K562 (cell line): ENCODE measurements at regions not wholly inside any gene's neighbourhood (a gene's known extent, or its start where the extent isn't known, plus 50 kb on each side); places are given as distances from the start of the nearest gene placed in this dataset.
A peak's percentile ranks its signal among the peaks of the same experiment; 100 is the strongest.

ENCODE experiments used
- ATAC-seq: fragments of 200-7000 bp; cut with Tn5 transposase; 3 replicates; pipeline ENCODE4 v1.9.1; 2020; ENCODE audit warnings: moderate library complexity
- BruUV-seq: library from RNA; stranded (reverse); fragments of 400-500 nt; replicated peaks from 2 replicates; lab custom pipeline; 2021; lab: Mats Ljungman, UMichigan
- CTCF ChIA-PET: fragments of 300-600 bp; formaldehyde crosslinking; extraction: SDS; loops from one replicate; lab custom pipeline; 2021; ENCODE audit warnings: low intra/inter-chr PET ratio; lab: Yijun Ruan, JAX
- POLR2A ChIA-PET: fragments of 300-600, 350-650 bp; sonication (Branson Sonifier 250); formaldehyde crosslinking; extraction: SDS; loops from one replicate; lab custom pipeline; 2021; ENCODE audit warnings: antibody characterized with exemption, inconsistent platforms; lab: Yijun Ruan, JAX
- DNase-seq, 4 experiments: peaks; one replicate each; pipeline versions ENCODE4 v3.0.0 to v3.0.0-alpha.2; 2011 to 2018; ENCODE audit warnings: low spot score in 3 of 4, mixed read lengths in 3 of 4; ENCODE audit errors: extremely low read depth in 1 of 4
- FAIRE-seq: peaks from 2 replicates; lab custom pipeline; 2011; peaks lifted over from hg19 to GRCh38; lab: Jason Lieb, UNC
- H2AFZ ChIP-seq: 2 replicates; pipeline ENCODE4 v1.6.0; 2011; ENCODE audit warnings: low read depth, low read length, control low read depth, inconsistent platforms
- H3K27ac ChIP-seq: fragments of 200-600 bp; 3 replicates; pipeline ENCODE4 v1.8.0; 2011; ENCODE audit warnings: low read depth, mild to moderate bottlenecking, control low read depth, inconsistent platforms, low read length, moderate library complexity, mixed read lengths; ENCODE audit errors: extremely low read depth
- H3K27me3 ChIP-seq, 2 experiments: fragments of 300-600 bp in 1 of 2; 2 replicates in 1 of 2; 3 replicates in 1 of 2; pipeline versions ENCODE4 v1.6.0 to v1.8.0; 2011; ENCODE audit warnings: inconsistent platforms in 2 of 2, low read length in 2 of 2, mild to moderate bottlenecking in 1 of 2, mixed read lengths in 1 of 2, moderate library complexity in 1 of 2; ENCODE audit not compliant: control insufficient read depth in 2 of 2, insufficient read depth in 2 of 2
- H3K36me3 ChIP-seq: fragments of 300-600 bp; 3 replicates; pipeline ENCODE4 v1.8.0; 2011; ENCODE audit warnings: mild to moderate bottlenecking, low read length, inconsistent platforms; ENCODE audit not compliant: control insufficient read depth, insufficient read depth
- H3K4me1 ChIP-seq, 2 experiments: fragments of 200-600 bp in 1 of 2; replicated peaks in 1 of 2; 2 replicates in 1 of 2; 3 replicates in 1 of 2; pipeline versions ENCODE4 v1.5.1 to v1.8.0; 2011; ENCODE audit warnings: inconsistent platforms in 2 of 2, low read length in 2 of 2, mild to moderate bottlenecking in 1 of 2, mixed read lengths in 1 of 2, moderate library complexity in 1 of 2; ENCODE audit not compliant: control insufficient read depth in 2 of 2, insufficient read depth in 2 of 2
- H3K4me2 ChIP-seq: 2 replicates; pipeline ENCODE4 v1.6.1; 2011; ENCODE audit warnings: low read length, control low read depth, inconsistent platforms, mixed read lengths; ENCODE audit not compliant: insufficient read depth
- H3K4me3 ChIP-seq: fragments of 200-600 bp; sonication (generic), shearing (Covaris generic); 2 replicates; pipeline ENCODE4 v1.5.1; 2016; ENCODE audit warnings: control low read depth, inconsistent platforms
- H3K79me2 ChIP-seq: fragments of 200-600 bp; 3 replicates; pipeline ENCODE4 v1.8.0; 2011; ENCODE audit warnings: low read length, inconsistent platforms; ENCODE audit not compliant: control insufficient read depth, insufficient read depth
- H3K9ac ChIP-seq, 2 experiments: 2 replicates each; pipeline versions ENCODE4 v1.6.0 to v1.6.1; 2011; ENCODE audit warnings: low read depth in 2 of 2, low read length in 2 of 2, control low read depth in 1 of 2, inconsistent platforms in 1 of 2, mild to moderate bottlenecking in 1 of 2, mixed read lengths in 1 of 2; ENCODE audit not compliant: insufficient read depth in 1 of 2
- H3K9me1 ChIP-seq: one replicate; pipeline ENCODE4 v1.6.0; 2011; ENCODE audit warnings: inconsistent platforms, mild to moderate bottlenecking, low read length, moderate library complexity; ENCODE audit not compliant: control insufficient read depth, insufficient read depth
- H3K9me3 ChIP-seq: replicated peaks from 2 replicates; pipeline ENCODE4 v1.5.1; 2011; ENCODE audit warnings: low read depth, low read length, inconsistent platforms; ENCODE audit not compliant: control insufficient read depth, insufficient read depth
- H4K20me1 ChIP-seq: replicated peaks from 2 replicates; pipeline ENCODE4 v1.6.1; 2011; ENCODE audit warnings: low read length, inconsistent platforms, mixed read lengths; ENCODE audit not compliant: control insufficient read depth, insufficient read depth
- ATF3 ChIP-seq, 2 experiments: fragments of 450-650 bp in 1 of 2; sonication (generic) in 1 of 2; formaldehyde crosslinking in 1 of 2; IDR thresholded peaks in 1 of 2; conservative IDR thresholded peaks in 1 of 2; 2 replicates each; pipeline versions ENCODE4 v1.6.1 to v1.8.1; 2016 to 2023; ENCODE audit warnings: mild to moderate bottlenecking in 2 of 2, moderate library complexity in 2 of 2, inconsistent platforms in 1 of 2, missing genetic modification reagents in 1 of 2
- CBX3 ChIP-seq, 2 experiments: IDR thresholded peaks; 1 replicate in 1 of 2; 2 replicates in 1 of 2; pipeline ENCODE4 v1.6.1; 2012; ENCODE audit warnings: inconsistent platforms in 2 of 2, low read length in 2 of 2, borderline replicate concordance in 1 of 2, control low read depth in 1 of 2
- CBX5 ChIP-seq: IDR thresholded peaks from 2 replicates; pipeline ENCODE4 v1.6.1; 2014; ENCODE audit warnings: low read depth, borderline replicate concordance
- EP300 ChIP-seq: IDR thresholded peaks from 2 replicates; pipeline ENCODE4 v1.6.1; 2012; ENCODE audit warnings: low read length, improper control_type of control experiment
- GABPB2 ChIP-seq: fragments of 250-450 bp; sonication (Bioruptor Pico); conservative IDR thresholded peaks from 2 replicates; pipeline ENCODE4 v1.5.1; 2021; ENCODE audit warnings: mild to moderate bottlenecking
- HDGF ChIP-seq: fragments of 450-650 bp; IDR thresholded peaks from 2 replicates; pipeline ENCODE4 v1.6.1; 2016
- MAFK ChIP-seq: IDR thresholded peaks from 2 replicates; pipeline ENCODE4 v1.6.1; 2011; ENCODE audit warnings: low read length, improper control_type of control experiment
- MYBL2 ChIP-seq, 2 experiments: fragments of 450-650 bp in 1 of 2; sonication (generic) in 1 of 2; formaldehyde crosslinking in 1 of 2; IDR thresholded peaks; 2 replicates each; pipeline versions ENCODE4 v1.6.1 to v1.8.1; 2017 to 2022; ENCODE audit warnings: borderline replicate concordance in 1 of 2, inconsistent platforms in 1 of 2, low read depth in 1 of 2, mild to moderate bottlenecking in 1 of 2, missing genetic modification reagents in 1 of 2, moderate library complexity in 1 of 2
- PHB ChIP-seq: fragments of 250-450 bp; sonication (Bioruptor Pico); IDR thresholded peaks from 2 replicates; pipeline ENCODE4 v1.5.0; 2021
- PHF20 ChIP-seq: fragments of 450-650 bp; IDR thresholded peaks from 2 replicates; pipeline ENCODE4 v1.6.1; 2018; ENCODE audit not compliant: partially characterized antibody
- TRIM24 ChIP-seq, 2 experiments: fragments of 450-650 bp; IDR thresholded peaks; 2 replicates each; pipeline ENCODE4 v1.6.1; 2016
- TRIM28 ChIP-seq: fragments of 450-650 bp; IDR thresholded peaks from 2 replicates; pipeline ENCODE4 v1.6.1; 2017
- XRCC5 ChIP-seq: fragments of 200-400 bp; formaldehyde crosslinking; IDR thresholded peaks from 2 replicates; pipeline ENCODE4 v1.6.1; 2017; ENCODE audit warnings: low read depth, mild to moderate bottlenecking, low read length
- ZBTB26 ChIP-seq: fragments of 450-650 bp; formaldehyde crosslinking; IDR thresholded peaks from 2 replicates; pipeline ENCODE4 v1.4.0; 2022; ENCODE audit warnings: missing genetic modification characterization
- ZEB2 ChIP-seq: fragments of 450-650 bp; IDR thresholded peaks from 2 replicates; pipeline ENCODE4 v1.6.1; 2016
- ZNF174 ChIP-seq: fragments of 250-450 bp; sonication (Bioruptor Pico); IDR thresholded peaks from 2 replicates; pipeline ENCODE4 v1.4.0; 2020; ENCODE audit warnings: mild to moderate bottlenecking
- ZNF280A ChIP-seq: fragments of 450-650 bp; IDR thresholded peaks from 2 replicates; pipeline ENCODE4 v1.6.1; 2018; ENCODE audit warnings: mild to moderate bottlenecking, low read depth; ENCODE audit not compliant: partially characterized antibody
- ZNF830 ChIP-seq: fragments of 250-450 bp; sonication (Bioruptor Pico); IDR thresholded peaks from 2 replicates; pipeline ENCODE4 v1.5.0; 2021; ENCODE audit warnings: mild to moderate bottlenecking
- WGBS: fragments of 100-300 bp; shearing (Covaris generic); methylation state at CpG from one replicate; pipeline ENCODE4 v1.1.6; 2016; ENCODE audit warnings: low coverage, mixed read lengths; ENCODE audit not compliant: insufficient coverage; ENCODE audit errors: missing lambda C conversion rate; 5-methylcytosine and 5-hydroxymethylcytosine counted together
- in situ Hi-C: fragments of 300-500 bp; cut with MboI; formaldehyde crosslinking; loops from 4 replicates; pipeline ENCODE4 v1.15.0; 2018; ENCODE audit warnings: inconsistent platforms, mixed read lengths
- intact Hi-C: fragments of 100-400 bp; cut with micrococcal nuclease; formaldehyde crosslinking; loops from 2 replicates; pipeline ENCODE4 v1.14.2; 2022

GRCh38 chr12:94813314-94813713 lies 163.0 kb upstream of the TMCC3 start:
- no TSS peak for BruUV-seq
- intact Hi-C loops = no loop called here
- H4K20me1 ChIP-seq = no peaks in the 10 kb centered on the region

More at GRCh38 chr12:94813314-94813713, 163.0 kb upstream of the TMCC3 start:
- no peaks in the 10 kb centered on the region for H3K9me1 ChIP-seq
- H3K4me3 ChIP-seq = no peak overlapping the region
- H3K79me2 ChIP-seq = no peaks in the 10 kb centered on the region
- no peaks in the 10 kb centered on the region for H3K27me3 ChIP-seq
- DNase-seq = no peak
- no peak for FAIRE-seq
- POLR2A ChIA-PET = no interaction called here
- H3K9me3 ChIP-seq = 0 out of 2 replicates have a peak, but pooled peaks cover 2% of the 10 kb centered on the region
- no peak overlapping the region for H3K27ac ChIP-seq
- no peak for ATAC-seq
- H3K9ac ChIP-seq = no peak overlapping the region
- H2AFZ ChIP-seq = no peak overlapping the region
- no peaks in the 10 kb centered on the region for H3K4me1 ChIP-seq
- in situ Hi-C loops = no loop called here
- CTCF ChIA-PET = no interaction called here
- WGBS = 0% methylated on average over 2 of the region's 2 CpGs
- H3K4me2 ChIP-seq = no peak overlapping the region
- H3K36me3 ChIP-seq = no peaks in the 10 kb centered on the region
- TF ChIP-seq MAFK (no peak), TRIM24 (IDR thresholded peaks at IDR 0.05) (0 out of 4 replicates have a peak, but pooled peaks of 1 of the 2 experiments have one; percentile 10), HDGF (no peak), CBX5 (peak; percentile 61; the same call in 1 of the 2 replicates), ZNF280A (peak; percentile 58), ATF3 (IDR thresholded peaks at IDR 0.05) (no peak), ATF3 (CRISPR knock-in tag; conservative IDR thresholded peaks at IDR 0.05) (no peak), XRCC5 (no peak), ZEB2 (0 out of 2 replicates have a peak, but pooled peaks have one; percentile 21), GABPB2 (CRISPR knock-in tag) (no peak), ZNF830 (CRISPR knock-in tag) (no peak), ZBTB26 (CRISPR knock-in tag) (no peak), CBX3 (IDR thresholded peaks at IDR 0.05; ENCODE audit: borderline replicate concordance in 1 of 2, low read length in 2 of 2) (peak in 1 of 2 experiments; percentile 92; a peak in 2 of 3 replicates), PHF20 (no peak), MYBL2 (IDR thresholded peaks at IDR 0.05; ENCODE audit: low read depth) (no peak), MYBL2 (CRISPR knock-in tag; IDR thresholded peaks at IDR 0.05; ENCODE audit: borderline replicate concordance) (no peak), PHB (CRISPR knock-in tag) (no peak), TRIM28 (peak; percentile 95), ZNF174 (no peak), EP300 (no peak)
